NB4 (cell line): ENCODE measurements at regions not wholly inside any gene's neighbourhood (a gene's known extent, or its start where the extent isn't known, plus 50 kb on each side); places are given as distances from the start of the nearest gene placed in this dataset.

Experiments used
- CTCF ChIP-seq: IDR thresholded peaks from one replicate; pipeline ENCODE4 v1.5.1; 2012; ENCODE audit warnings: low read depth, low read length
- MAX ChIP-seq: IDR thresholded peaks from 2 replicates; pipeline ENCODE4 v1.6.1; 2011; ENCODE audit warnings: low read depth, low read length
- MYC ChIP-seq: IDR thresholded peaks from 2 replicates; pipeline ENCODE4 v1.6.1; 2011; ENCODE audit warnings: low read depth, low read length
- POLR2A ChIP-seq: IDR thresholded peaks from 2 replicates; pipeline ENCODE4 v1.6.1; 2011; ENCODE audit warnings: mild to moderate bottlenecking; ENCODE audit not compliant: insufficient read length; ENCODE audit errors: extremely low read depth

GRCh38 chr12:90659060-90659459 lies 295.9 kb downstream of the CCER1 start:
- TF ChIP-seq CTCF (no peak), POLR2A (no peak), MAX (no peak), MYC (no peak)
